ENCODE measurements at regions not wholly inside any gene's neighbourhood (a gene's known extent, or its start where the extent isn't known, plus 50 kb on each side); places are given as distances from the start of the nearest gene placed in this dataset.

DNA sequence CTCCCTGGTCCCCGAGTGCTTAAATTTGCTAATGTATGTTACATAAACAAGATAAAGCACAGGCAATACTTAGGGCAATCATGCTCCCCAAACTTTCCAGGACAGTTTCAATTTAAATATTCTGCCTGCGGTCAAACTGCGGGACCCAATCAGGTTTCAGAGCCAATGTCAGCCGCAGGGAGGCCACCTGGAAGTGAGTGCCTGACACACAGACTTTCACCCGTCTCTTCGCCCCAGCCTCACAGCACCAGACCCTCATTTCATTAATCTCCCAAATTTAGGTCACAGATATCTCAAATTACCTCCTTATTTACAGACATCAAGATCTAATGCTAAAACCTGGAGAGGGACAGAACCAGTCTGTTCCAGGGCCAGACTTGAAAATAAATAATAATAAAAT is 107.2 kb upstream of the ALDH1A3 start:
- TF ChIP-seq ZNF677 (tag by site-specific recombination; IDR thresholded peaks at IDR 0.05): no peak
- TF ChIP-seq, protein P1, sequence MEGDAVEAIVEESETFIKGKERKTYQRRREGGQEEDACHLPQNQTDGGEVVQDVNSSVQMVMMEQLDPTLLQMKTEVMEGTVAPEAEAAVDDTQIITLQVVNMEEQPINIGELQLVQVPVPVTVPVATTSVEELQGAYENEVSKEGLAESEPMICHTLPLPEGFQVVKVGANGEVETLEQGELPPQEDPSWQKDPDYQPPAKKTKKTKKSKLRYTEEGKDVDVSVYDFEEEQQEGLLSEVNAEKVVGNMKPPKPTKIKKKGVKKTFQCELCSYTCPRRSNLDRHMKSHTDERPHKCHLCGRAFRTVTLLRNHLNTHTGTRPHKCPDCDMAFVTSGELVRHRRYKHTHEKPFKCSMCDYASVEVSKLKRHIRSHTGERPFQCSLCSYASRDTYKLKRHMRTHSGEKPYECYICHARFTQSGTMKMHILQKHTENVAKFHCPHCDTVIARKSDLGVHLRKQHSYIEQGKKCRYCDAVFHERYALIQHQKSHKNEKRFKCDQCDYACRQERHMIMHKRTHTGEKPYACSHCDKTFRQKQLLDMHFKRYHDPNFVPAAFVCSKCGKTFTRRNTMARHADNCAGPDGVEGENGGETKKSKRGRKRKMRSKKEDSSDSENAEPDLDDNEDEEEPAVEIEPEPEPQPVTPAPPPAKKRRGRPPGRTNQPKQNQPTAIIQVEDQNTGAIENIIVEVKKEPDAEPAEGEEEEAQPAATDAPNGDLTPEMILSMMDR (tag by site-specific recombination; IDR thresholded peaks at IDR 0.05): no peak
- no peak for TF ChIP-seq ZNF248 (tag by site-specific recombination; IDR thresholded peaks at IDR 0.05)
- TF ChIP-seq, protein P2, sequence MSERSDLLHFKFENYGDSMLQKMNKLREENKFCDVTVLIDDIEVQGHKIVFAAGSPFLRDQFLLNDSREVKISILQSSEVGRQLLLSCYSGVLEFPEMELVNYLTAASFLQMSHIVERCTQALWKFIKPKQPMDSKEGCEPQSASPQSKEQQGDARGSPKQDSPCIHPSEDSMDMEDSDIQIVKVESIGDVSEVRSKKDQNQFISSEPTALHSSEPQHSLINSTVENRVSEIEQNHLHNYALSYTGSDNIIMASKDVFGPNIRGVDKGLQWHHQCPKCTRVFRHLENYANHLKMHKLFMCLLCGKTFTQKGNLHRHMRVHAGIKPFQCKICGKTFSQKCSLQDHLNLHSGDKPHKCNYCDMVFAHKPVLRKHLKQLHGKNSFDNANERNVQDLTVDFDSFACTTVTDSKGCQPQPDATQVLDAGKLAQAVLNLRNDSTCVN (tag by site-specific recombination; optimal IDR thresholded peaks at IDR 0.05): no peak
- TF ChIP-seq YY1 (tag by site-specific recombination; IDR thresholded peaks at IDR 0.05): no peak
- TF ChIP-seq ZFP41 (tag by site-specific recombination; IDR thresholded peaks at IDR 0.05; ENCODE audit: borderline replicate concordance): no peak
- TF ChIP-seq, protein P3, sequence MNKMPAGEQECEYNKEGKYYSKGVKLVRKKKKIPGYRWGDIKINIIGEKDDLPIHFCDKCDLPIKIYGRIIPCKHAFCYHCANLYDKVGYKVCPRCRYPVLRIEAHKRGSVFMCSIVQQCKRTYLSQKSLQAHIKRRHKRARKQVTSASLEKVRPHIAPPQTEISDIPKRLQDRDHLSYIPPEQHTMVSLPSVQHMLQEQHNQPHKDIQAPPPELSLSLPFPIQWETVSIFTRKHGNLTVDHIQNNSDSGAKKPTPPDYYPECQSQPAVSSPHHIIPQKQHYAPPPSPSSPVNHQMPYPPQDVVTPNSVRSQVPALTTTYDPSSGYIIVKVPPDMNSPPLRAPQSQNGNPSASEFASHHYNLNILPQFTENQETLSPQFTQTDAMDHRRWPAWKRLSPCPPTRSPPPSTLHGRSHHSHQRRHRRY (tag by site-specific recombination; IDR thresholded peaks at IDR 0.05): no peak
- TF ChIP-seq KLF16 (tag by site-specific recombination; IDR thresholded peaks at IDR 0.05): no peak
- no peak for TF ChIP-seq ZNF19 (tag by site-specific recombination; IDR thresholded peaks at IDR 0.05; ENCODE audit: low read depth)
- TF ChIP-seq ZNF670 (tag by site-specific recombination; IDR thresholded peaks at IDR 0.05; ENCODE audit: low read depth): no peak
- TF ChIP-seq YY2 (tag by site-specific recombination; IDR thresholded peaks at IDR 0.05): no peak
- TF ChIP-seq ZNF626 (tag by site-specific recombination; IDR thresholded peaks at IDR 0.05): no peak

All from HEK293 (cell line).